ENCODE measurements at regions not wholly inside any gene's neighbourhood (a gene's known extent, or its start where the extent isn't known, plus 50 kb on each side); places are given as distances from the start of the nearest gene placed in this dataset.

DNA sequence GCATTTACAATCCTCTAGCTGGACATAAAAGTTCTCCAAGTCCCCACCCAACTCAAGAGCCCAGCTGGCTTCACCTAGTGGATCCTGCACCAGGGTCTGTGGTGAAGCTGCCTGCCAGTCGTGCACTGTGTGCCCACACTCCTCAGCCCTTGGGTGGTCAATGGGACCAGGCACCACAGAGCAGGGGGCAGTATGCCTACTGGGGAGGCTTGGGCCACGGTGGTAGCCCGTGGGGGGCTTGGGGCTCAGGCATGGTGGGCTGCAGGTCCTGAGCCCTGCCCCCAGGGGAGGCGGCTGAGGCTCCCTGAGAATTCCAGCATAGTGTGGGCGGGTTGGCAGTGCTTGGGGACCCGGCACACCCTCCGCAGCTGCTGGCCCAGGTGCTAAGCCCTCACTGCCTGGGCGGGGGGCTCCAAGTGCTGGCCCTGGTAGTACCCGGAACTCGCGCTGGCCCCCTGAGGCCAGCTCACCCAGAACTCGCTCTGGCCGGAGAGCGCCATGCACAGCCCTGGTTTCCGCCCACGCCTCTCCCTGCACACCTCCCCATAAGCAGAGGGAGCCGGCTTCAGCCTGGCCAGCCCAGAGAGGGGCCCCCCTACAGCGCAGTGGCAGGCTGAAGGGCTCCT is 1473.4 kb downstream of the SUCLG1 start:
- Mint-ChIP-seq H3K27me3 (ENCODE audit: low read depth in 2 of 2) (no peaks in the 10 kb centered on the region), H3K27ac (no peak overlapping the region), H3K4me3 (no peak overlapping the region), H3K9me3 (peaks cover 12 to 22% of the 10 kb centered on the region in 2 donors), H3K36me3 (peaks cover 10% of the 10 kb centered on the region), H3K4me1 (no peaks in the 10 kb centered on the region)
- H3K4me1 ChIP-seq (ENCODE audit: control insufficient read depth, insufficient read depth, low read length): no peaks in the 10 kb centered on the region
- H3K9me3 ChIP-seq (ENCODE audit: control insufficient read depth, insufficient read depth, low read length): peaks cover 8% of the 10 kb centered on the region
- H3K27me3 ChIP-seq (ENCODE audit: control insufficient read depth, insufficient read depth, low read length): no peaks in the 10 kb centered on the region
- no peak overlapping the region for H3K27ac ChIP-seq (ENCODE audit: low read length)
- ATAC-seq: no peak
- intact Hi-C loops (cut with micrococcal nuclease): no loop called here
- H3K4me3 ChIP-seq (ENCODE audit: low read length): no peak overlapping the region
- no peaks in the 10 kb centered on the region for H3K36me3 ChIP-seq (ENCODE audit: control insufficient read depth, insufficient read depth, low read length)
- TF ChIP-seq, protein P1, sequence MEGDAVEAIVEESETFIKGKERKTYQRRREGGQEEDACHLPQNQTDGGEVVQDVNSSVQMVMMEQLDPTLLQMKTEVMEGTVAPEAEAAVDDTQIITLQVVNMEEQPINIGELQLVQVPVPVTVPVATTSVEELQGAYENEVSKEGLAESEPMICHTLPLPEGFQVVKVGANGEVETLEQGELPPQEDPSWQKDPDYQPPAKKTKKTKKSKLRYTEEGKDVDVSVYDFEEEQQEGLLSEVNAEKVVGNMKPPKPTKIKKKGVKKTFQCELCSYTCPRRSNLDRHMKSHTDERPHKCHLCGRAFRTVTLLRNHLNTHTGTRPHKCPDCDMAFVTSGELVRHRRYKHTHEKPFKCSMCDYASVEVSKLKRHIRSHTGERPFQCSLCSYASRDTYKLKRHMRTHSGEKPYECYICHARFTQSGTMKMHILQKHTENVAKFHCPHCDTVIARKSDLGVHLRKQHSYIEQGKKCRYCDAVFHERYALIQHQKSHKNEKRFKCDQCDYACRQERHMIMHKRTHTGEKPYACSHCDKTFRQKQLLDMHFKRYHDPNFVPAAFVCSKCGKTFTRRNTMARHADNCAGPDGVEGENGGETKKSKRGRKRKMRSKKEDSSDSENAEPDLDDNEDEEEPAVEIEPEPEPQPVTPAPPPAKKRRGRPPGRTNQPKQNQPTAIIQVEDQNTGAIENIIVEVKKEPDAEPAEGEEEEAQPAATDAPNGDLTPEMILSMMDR (IDR thresholded peaks at IDR 0.05): no peak
- no peak for DNase-seq
- WGBS (ENCODE audit: insufficient coverage): 91% methylated on average over 18 of the region's 18 CpGs

DNA sequence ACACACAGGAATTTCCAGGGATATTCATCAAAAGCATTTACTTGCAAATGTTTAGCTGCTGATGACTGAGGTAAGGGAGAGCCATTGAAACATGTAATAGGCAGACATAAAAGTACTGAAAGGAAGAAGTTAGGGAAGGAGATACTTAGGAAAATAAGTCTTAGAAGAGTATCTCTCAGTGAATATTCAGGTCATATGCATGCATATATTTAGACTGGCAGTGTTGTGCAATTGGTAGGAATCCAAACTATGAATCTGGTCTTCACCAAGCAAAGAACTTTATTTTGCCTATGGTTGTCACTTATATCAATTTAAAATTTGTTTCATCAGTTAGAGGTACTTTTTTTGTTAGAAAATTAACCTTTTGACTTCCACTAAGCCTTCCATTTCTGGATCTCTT is 1490.7 kb downstream of the SUCLG1 start:
- Mint-ChIP-seq H3K4me1 (no peaks in the 10 kb centered on the region), H3K4me3 (no peak overlapping the region), H3K27me3 (ENCODE audit: low read depth in 2 of 2) (no peaks in the 10 kb centered on the region), H3K36me3 (no peaks in the 10 kb centered on the region), H3K9me3 (peaks cover 10 to 17% of the 10 kb centered on the region in 2 donors), H3K27ac (no peak overlapping the region)
- Histone ChIP-seq H3K27ac (ENCODE audit: low read length) (no peak overlapping the region), H3K27me3 (ENCODE audit: control insufficient read depth, insufficient read depth, low read length) (no peaks in the 10 kb centered on the region), H3K4me3 (ENCODE audit: low read length) (no peak overlapping the region), H3K4me1 (ENCODE audit: control insufficient read depth, insufficient read depth, low read length) (no peaks in the 10 kb centered on the region), H3K9me3 (ENCODE audit: control insufficient read depth, insufficient read depth, low read length) (peaks cover 16% of the 10 kb centered on the region), H3K36me3 (ENCODE audit: control insufficient read depth, insufficient read depth, low read length) (no peaks in the 10 kb centered on the region)
- no peak for DNase-seq
- TF ChIP-seq, protein P1 (IDR thresholded peaks at IDR 0.05): no peak
- intact Hi-C loops (cut with micrococcal nuclease): no loop called here
- ATAC-seq: no peak

DNA sequence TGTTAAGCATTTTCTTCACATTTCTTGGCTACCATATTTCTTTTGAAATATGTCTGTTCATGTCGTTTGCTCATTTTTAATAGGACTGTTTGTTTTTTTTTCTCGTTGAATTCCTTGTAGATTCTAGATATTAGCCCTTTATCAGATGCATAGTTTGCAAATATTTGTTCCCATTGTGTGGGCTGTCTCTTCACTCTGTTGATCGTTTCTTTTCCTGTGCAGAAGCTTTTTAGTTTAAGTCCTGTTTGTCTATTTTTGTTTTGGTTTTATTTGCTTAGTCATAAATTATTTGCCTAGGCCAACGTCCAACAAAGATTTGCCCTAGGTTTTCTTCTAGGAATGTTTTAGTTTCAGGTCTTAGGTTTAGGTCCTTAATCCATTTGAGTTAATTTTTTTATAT is 1494.7 kb downstream of the SUCLG1 start:
- TF ChIP-seq, protein P1 (IDR thresholded peaks at IDR 0.05): no peak
- peaks cover 8% of the 10 kb centered on the region for H3K9me3 ChIP-seq (ENCODE audit: control insufficient read depth, insufficient read depth, low read length)
- Mint-ChIP-seq H3K27ac (no peak overlapping the region), H3K4me3 (no peak overlapping the region), H3K4me1 (no peaks in the 10 kb centered on the region), H3K36me3 (no peaks in the 10 kb centered on the region), H3K27me3 (ENCODE audit: low read depth in 2 of 2) (no peaks in the 10 kb centered on the region), H3K9me3 (peaks cover 7 to 14% of the 10 kb centered on the region in 2 donors)
- no peaks in the 10 kb centered on the region for H3K36me3 ChIP-seq (ENCODE audit: control insufficient read depth, insufficient read depth, low read length)
- DNase-seq: no peak
- intact Hi-C loops (cut with micrococcal nuclease): no loop called here
- no peak overlapping the region for H3K27ac ChIP-seq (ENCODE audit: low read length)
- no peaks in the 10 kb centered on the region for H3K4me1 ChIP-seq (ENCODE audit: control insufficient read depth, insufficient read depth, low read length)
- 73% methylated on average over 3 of the region's 4 CpGs for WGBS (ENCODE audit: insufficient coverage)
- no peak for ATAC-seq
- H3K27me3 ChIP-seq (ENCODE audit: control insufficient read depth, insufficient read depth, low read length): no peaks in the 10 kb centered on the region
- no peak overlapping the region for H3K4me3 ChIP-seq (ENCODE audit: low read length)

DNA sequence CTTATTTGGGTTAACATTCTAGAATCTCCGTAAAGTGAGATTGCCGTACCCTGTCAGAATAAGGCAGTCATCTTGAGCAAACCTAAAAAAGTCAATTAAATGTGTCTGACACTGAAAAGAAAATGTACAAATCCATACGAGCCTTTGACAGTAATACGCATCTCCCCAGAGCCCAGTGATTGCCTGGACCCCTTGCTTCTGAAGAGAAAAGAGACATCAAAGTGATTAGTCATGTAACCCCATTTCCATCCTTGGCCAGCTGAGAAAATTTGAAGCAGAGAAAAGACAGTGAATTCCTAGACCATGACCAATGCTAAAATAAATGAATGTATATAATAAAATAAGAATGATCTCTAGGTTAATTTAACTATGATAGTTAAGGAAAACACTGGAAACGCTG is 1499.4 kb downstream of the SUCLG1 start:
- Histone ChIP-seq H3K36me3 (ENCODE audit: control insufficient read depth, insufficient read depth, low read length) (no peaks in the 10 kb centered on the region), H3K4me3 (ENCODE audit: low read length) (no peak overlapping the region), H3K9me3 (ENCODE audit: control insufficient read depth, insufficient read depth, low read length) (no peaks in the 10 kb centered on the region), H3K27me3 (ENCODE audit: control insufficient read depth, insufficient read depth, low read length) (no peaks in the 10 kb centered on the region), H3K27ac (ENCODE audit: low read length) (no peak overlapping the region), H3K4me1 (ENCODE audit: control insufficient read depth, insufficient read depth, low read length) (no peaks in the 10 kb centered on the region)
- DNase-seq (no peak), ATAC-seq (no peak)
- no peaks in the 10 kb centered on the region for H3K36me3 Mint-ChIP-seq
- 96% methylated on average over 4 of the region's 5 CpGs for WGBS (ENCODE audit: insufficient coverage)
- TF ChIP-seq, protein P1 (IDR thresholded peaks at IDR 0.05): no peak
- intact Hi-C loops (cut with micrococcal nuclease): no loop called here
- no peaks in the 10 kb centered on the region for H3K4me1 Mint-ChIP-seq
- no peak overlapping the region for H3K4me3 Mint-ChIP-seq
- no peaks in the 10 kb centered on the region for H3K27me3 Mint-ChIP-seq (ENCODE audit: low read depth in 2 of 2)
- H3K9me3 Mint-ChIP-seq: peaks cover 11 to 14% of the 10 kb centered on the region in 2 donors
- H3K27ac Mint-ChIP-seq: no peak overlapping the region

Data from natural killer cell (primary cell).